GM12873 (cell line): ENCODE measurements at regions not wholly inside any gene's neighbourhood (a gene's known extent, or its start where the extent isn't known, plus 50 kb on each side); places are given as distances from the start of the nearest gene placed in this dataset.

ENCODE experiments used
- TF ChIP-seq, protein P1 (sequence below): IDR thresholded peaks from 2 replicates; pipeline ENCODE4 v1.5.1; 2012; ENCODE audit warnings: low read depth, mild to moderate bottlenecking, moderate library complexity, low read length, control low read depth; ENCODE audit not compliant: insufficient read depth; ENCODE audit errors: missing control alignments

GRCh38 chr3:78274475-78275065 lies 1234.7 kb downstream of the ROBO2 start:
- TF ChIP-seq, protein P1, sequence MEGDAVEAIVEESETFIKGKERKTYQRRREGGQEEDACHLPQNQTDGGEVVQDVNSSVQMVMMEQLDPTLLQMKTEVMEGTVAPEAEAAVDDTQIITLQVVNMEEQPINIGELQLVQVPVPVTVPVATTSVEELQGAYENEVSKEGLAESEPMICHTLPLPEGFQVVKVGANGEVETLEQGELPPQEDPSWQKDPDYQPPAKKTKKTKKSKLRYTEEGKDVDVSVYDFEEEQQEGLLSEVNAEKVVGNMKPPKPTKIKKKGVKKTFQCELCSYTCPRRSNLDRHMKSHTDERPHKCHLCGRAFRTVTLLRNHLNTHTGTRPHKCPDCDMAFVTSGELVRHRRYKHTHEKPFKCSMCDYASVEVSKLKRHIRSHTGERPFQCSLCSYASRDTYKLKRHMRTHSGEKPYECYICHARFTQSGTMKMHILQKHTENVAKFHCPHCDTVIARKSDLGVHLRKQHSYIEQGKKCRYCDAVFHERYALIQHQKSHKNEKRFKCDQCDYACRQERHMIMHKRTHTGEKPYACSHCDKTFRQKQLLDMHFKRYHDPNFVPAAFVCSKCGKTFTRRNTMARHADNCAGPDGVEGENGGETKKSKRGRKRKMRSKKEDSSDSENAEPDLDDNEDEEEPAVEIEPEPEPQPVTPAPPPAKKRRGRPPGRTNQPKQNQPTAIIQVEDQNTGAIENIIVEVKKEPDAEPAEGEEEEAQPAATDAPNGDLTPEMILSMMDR, result no peak

GRCh38 chr3:78275420-78275852 lies 1235.5 kb downstream of the ROBO2 start:
- TF ChIP-seq, protein P1, result no peak

GRCh38 chr3:78277220-78277619 lies 1237.3 kb downstream of the ROBO2 start:
- TF ChIP-seq, protein P1, result no peak

GRCh38 chr3:78277801-78278200 lies 1237.9 kb downstream of the ROBO2 start:
- TF ChIP-seq, protein P1, result no peak

DNA sequence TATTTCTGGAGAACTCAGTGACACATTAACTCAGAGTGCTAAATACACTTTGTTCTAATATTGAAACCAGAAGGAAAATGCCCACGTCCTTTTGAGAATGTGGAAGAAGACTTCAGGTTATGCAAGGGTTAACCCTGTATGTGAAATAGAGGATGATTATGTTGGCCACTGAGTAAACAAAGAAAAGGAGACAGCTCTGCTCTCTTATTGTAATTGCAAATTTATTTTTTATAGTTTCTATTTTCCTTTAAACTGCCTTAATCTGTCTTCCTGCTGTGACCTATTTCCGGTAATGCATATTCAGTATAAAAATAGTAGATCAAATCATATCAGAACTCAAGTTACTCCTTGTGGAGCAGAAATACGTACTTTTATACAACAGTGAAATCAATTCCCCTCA lies 1239.2 kb downstream of the ROBO2 start:
- TF ChIP-seq, protein P1, result no peak

GRCh38 chr3:78281381-78281780 lies 1241.5 kb downstream of the ROBO2 start:
- TF ChIP-seq, protein P1, result no peak

- TF ChIP-seq, protein P1, result no peak
Observed at GRCh38 chr3:78283994-78284393, 1244.1 kb downstream of the ROBO2 start.
